ENCODE measurements at regions not wholly inside any gene's neighbourhood (a gene's known extent, or its start where the extent isn't known, plus 50 kb on each side); places are given as distances from the start of the nearest gene placed in this dataset.

- no peak overlapping the region for H3K4me3 ChIP-seq (ENCODE audit: low read depth, low read length)
- TF ChIP-seq CTCF (IDR thresholded peaks at IDR 0.05; ENCODE audit: low read depth, low read length) = no peak
- in situ Hi-C loops (cut with HindIII; ENCODE audit: low sequenced_read_pairs) = no loop called here
- DNase-seq (ENCODE audit: low read depth, low spot score) = no peak
Observed at GRCh38 chr12:74066476-74066875, 471.2 kb upstream of the ATXN7L3B start.

GRCh38 chr12:74071182-74071581 lies 466.5 kb upstream of the ATXN7L3B start:
- no peak for DNase-seq (ENCODE audit: low read depth, low spot score)
- in situ Hi-C loops (cut with HindIII; ENCODE audit: low sequenced_read_pairs) = no loop called here
- TF ChIP-seq CTCF (IDR thresholded peaks at IDR 0.05; ENCODE audit: low read depth, low read length) = no peak
- no peak overlapping the region for H3K4me3 ChIP-seq (ENCODE audit: low read depth, low read length)

- in situ Hi-C loops (cut with HindIII; ENCODE audit: low sequenced_read_pairs) = no loop called here
- no peak overlapping the region for H3K4me3 ChIP-seq (ENCODE audit: low read depth, low read length)
- TF ChIP-seq CTCF (IDR thresholded peaks at IDR 0.05; ENCODE audit: low read depth, low read length) = no peak
- no peak for DNase-seq (ENCODE audit: low read depth, low spot score)
Observed at GRCh38 chr12:74076918-74077317, 460.7 kb upstream of the ATXN7L3B start.

- H3K4me3 ChIP-seq (ENCODE audit: low read depth, low read length) = no peak overlapping the region
- DNase-seq (ENCODE audit: low read depth, low spot score) = peak; percentile 33
- in situ Hi-C loops (cut with HindIII; ENCODE audit: low sequenced_read_pairs) = no loop called here
- no peak for TF ChIP-seq CTCF (IDR thresholded peaks at IDR 0.05; ENCODE audit: low read depth, low read length)
Observed at GRCh38 chr12:74105434-74105833, 432.2 kb upstream of the ATXN7L3B start.

GRCh38 chr12:74108729-74109128 lies 428.9 kb upstream of the ATXN7L3B start:
- DNase-seq (ENCODE audit: low read depth, low spot score) = no peak
- in situ Hi-C loops (cut with HindIII; ENCODE audit: low sequenced_read_pairs) = no loop called here
- H3K4me3 ChIP-seq (ENCODE audit: low read depth, low read length) = no peak overlapping the region
- no peak for TF ChIP-seq CTCF (IDR thresholded peaks at IDR 0.05; ENCODE audit: low read depth, low read length)

GRCh38 chr12:74111688-74112360 lies 425.8 kb upstream of the ATXN7L3B start:
- in situ Hi-C loops (cut with HindIII; ENCODE audit: low sequenced_read_pairs) = no loop called here
- peak; percentile 46 for DNase-seq (ENCODE audit: low read depth, low spot score)

More at GRCh38 chr12:74111688-74112360, 425.8 kb upstream of the ATXN7L3B start:
- no peak overlapping the region for H3K4me3 ChIP-seq (ENCODE audit: low read depth, low read length)
- TF ChIP-seq CTCF (IDR thresholded peaks at IDR 0.05; ENCODE audit: low read depth, low read length) = peak; percentile 48
